Iris pigment epithelial cell (primary cell): ENCODE measurements at regions not wholly inside any gene's neighbourhood (a gene's known extent, or its start where the extent isn't known, plus 50 kb on each side); places are given as distances from the start of the nearest gene placed in this dataset.
"Not testable (repeated sequence)": the region's sequence is repeated elsewhere in the genome, so short reads cannot be mapped to it uniquely, and the experiment has no call there.

ENCODE experiments used
- DNase-seq: peaks from one replicate; pipeline ENCODE4 v3.0.0-alpha.2; 2011; ENCODE audit warnings: low read depth

DNA sequence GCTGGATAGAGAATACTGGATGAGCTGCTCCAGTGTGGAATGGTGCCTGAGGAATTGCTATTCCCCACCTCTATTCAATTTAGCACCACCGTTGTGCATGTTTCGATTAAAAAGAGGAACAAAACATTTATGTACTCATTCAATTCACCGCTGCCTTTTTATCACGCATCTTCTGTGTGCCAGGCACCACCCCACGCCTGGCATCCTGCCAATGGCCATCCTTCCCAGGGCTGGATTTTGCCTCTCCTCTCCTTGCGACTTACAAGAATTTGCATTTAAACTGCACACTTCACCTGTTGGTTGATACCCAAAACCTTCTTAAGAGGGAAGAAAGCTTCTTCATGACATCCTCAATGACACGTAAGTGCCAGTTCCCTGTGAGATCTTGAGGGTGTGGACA is 110.2 kb upstream of the DPP6 start:
- no peak for DNase-seq

DNA sequence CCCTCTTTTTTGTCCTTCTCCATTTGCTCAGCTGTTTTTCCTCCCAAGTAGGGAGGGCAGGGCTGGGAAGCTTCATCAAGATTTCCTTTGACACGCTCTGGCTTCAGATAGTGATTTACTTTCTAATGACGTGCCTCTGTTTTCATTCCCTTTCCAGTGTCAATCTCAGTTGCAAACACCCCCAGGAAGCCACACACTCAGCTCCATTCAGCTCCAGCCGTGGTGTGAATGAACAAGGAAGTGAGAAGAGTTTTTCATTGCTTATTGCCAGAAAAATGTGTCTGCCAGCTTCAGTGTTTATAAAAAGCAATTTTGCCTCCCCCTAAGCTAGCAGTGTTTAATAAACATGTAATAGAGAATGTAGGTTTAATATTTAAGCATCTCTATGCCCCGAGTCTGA is 108.7 kb upstream of the DPP6 start:
- DNase-seq: no peak

DNA sequence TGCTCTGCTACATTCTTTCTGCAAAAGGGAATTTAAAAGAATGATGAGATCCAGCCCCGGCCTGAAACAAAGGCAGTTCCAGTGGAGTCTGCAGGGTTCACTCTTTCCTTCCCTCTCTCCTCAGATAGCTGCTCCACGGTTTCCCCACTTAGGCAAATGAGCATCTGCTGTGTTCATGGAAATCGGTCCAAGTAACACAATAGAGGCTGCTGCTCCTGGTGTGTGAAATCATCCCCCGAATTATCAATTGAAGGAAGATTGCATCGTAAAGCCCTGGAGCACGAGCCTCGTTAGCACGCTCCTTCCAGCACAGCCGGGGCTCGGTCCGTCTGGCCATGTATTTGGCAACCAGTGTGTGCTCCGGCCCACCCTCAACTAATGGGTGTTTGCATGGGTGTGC is 108.3 kb upstream of the DPP6 start:
- no peak for DNase-seq

DNA sequence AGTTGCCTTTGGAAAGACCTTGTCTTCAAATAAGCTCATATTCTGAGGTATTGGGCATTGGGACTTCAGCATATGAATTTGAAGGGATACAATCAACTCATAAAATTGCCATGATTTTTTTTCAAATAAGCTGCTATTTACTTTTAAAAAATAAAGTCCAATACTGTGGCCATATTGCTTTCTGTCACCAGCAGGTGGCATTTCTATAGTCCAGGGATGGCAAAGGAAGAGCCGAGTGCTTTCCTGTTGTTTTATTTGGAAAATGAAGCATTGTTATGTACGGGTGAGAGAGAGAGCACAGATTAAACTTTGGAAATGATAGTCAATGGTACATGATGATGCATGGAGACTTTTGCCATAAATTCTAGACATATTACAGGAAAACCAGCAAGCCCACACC is 104.1 kb upstream of the DPP6 start:
- no peak for DNase-seq

DNA sequence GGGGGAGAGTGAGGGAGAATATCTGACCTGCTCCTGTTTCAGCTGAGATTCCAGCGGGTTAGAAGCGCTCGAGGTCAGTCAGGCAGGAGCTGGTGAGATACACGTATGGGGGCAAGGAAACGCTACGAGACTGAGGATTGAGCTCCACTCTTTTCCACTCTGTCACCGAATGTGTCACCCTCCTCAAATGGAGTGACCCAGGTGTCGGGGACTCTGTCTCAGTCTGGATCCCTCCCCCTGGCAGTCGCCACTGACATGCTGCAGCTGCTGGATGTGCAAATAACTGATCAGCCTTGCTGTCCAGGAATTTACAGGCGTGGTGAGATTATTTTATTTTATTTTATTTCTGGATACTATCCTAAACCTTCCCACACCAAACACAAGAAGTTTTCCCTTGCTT is 100.9 kb upstream of the DPP6 start:
- no peak for DNase-seq

DNA sequence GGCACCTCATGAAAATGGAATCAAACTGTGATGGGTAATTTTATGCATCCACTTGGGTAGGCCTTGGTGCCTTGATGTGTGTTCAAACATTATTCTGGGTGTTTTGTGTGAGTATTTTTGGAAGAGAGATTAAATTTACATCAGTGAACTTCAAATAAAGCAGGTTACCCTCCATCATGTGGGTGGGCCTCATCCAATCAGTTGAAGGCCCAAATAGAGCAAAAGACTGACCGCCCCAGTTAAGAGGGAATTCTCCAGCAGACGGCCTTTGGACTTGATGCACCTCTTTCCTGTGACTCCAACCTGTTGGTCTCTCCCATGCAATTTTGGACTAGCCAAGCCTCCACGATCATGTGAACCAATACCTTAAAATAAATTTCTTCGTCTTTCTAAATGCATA is 97.7 kb upstream of the DPP6 start:
- no peak for DNase-seq

DNA sequence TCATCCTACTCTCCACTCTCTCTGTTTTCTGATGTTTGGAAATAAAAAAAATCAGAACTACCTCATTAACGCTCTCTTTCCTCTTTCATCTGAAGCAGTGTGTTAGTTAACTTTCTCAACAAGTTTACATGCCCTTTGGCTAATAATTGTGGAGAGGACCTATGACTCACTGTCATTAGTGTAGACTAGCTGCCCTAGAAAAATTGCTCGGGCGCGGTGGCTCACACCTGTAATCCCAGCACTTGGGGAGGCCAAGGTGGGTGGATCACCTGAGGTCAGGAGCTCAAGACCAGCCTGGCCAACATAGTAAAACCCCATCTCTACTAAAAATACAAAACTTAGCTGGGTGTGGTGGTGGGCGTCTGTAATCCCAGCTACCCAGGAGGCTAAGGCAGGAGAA is 94.5 kb upstream of the DPP6 start:
- DNase-seq: not testable (repeated sequence)

DNA sequence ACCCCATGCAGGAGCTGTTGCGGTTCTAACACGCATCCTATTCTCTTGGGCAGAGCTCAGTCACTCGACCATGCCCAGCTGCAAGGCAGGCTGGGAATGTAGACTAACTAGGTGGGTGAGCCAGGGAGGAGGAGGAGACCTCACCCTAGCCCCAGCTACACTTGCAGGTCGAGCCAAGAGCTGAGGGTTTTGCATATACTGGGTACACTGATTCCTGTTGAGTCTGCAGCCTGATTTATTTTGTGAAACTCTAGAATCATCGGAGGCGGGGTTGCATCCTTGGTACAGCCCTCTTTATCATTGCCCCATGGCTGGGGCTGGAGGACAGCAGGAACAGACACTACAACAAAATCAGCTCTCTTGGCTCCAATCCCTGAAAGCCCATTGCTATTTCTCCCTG is 93.8 kb upstream of the DPP6 start:
- not testable (repeated sequence) for DNase-seq

DNA sequence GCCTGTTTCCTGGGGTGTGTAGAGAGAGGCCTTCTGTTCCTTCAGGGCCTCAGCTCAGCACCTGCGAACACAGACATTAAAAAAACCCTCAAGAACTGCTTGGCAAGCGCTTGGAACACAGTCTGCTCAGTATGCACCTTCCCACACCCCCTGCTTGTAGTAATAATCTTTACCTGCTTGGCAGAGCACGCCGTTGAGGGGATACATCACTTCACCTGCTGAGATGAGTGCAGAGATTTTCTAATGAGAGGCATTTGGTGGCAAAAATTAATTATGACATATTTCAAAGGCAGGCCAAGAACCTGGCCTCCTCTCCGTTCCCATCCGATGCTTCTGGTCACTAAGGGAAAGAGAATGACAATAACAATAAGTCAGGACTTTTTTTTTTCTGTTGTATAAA is 93.4 kb upstream of the DPP6 start:
- not testable (repeated sequence) for DNase-seq

DNA sequence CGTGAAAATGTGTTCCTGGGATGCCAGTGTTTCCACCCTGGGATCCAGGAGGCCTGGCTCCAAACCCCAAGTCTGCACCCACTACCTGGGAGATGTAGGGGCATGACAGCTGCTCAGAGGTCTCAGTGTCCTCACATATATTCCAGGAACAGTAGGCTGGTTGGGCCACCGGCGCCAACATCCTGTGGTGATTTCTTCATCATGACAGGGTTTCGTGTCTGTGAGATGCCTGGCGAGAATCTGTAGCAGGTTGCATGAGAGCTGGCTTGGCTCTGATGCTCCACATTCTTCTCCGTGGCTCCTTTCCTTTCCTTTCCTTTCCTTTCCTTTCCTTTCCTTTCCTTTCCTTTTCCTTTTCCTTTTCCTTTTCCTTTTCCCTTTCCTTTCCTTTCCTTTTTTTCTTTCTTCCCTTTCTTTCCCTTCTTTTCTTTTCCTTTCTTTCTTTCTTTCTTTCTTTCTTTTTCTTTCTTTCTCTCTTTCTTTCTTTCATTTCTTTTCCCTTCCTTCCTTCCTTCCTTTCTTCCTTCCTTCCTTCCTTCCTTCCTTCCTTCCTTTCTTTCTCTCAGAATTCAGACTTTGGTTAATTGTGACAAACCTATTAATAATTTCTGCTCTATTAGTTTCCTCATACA is 87.6 kb upstream of the DPP6 start:
- DNase-seq: not testable (repeated sequence)

DNA sequence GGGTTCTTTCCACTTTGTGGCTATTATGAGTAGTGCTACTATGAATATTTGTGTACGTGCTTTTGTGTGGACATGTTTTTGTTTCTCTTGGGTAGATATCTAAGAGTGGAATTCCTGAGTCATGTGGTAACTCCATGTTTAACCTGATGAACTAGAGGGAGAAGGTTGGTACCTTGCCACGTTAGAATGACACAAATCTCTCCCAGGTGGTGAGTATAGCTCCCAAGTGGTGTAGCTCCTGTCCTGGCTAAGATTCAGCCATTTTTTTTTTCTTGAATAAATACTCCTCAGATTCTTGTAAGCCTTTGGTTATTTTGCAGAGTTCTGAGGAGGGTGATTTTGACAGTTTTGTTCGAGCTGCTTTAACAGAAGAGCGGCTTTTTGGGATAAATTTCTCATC is 83.2 kb upstream of the DPP6 start:
- DNase-seq: not testable (repeated sequence)

DNA sequence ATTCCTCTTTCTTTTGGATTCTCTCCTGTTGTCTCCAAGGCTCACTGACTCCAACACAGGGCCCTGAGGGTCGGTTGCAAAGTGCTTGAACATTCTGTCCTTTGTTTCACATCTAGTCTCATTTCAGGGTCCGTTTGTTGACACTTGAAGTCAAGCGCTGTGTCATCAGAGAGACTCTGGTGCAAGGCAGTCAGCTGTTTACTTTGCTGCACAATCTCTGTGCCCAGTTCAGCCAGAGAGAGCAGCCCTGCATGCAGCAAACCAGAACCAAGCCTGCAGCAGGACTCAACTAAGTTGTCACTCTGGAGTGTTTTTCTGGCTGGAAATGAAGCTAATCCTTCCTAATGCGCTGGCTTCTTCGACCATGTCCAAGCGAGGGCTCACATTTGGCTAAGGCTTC is 77.6 kb upstream of the DPP6 start:
- DNase-seq: not testable (repeated sequence)

DNA sequence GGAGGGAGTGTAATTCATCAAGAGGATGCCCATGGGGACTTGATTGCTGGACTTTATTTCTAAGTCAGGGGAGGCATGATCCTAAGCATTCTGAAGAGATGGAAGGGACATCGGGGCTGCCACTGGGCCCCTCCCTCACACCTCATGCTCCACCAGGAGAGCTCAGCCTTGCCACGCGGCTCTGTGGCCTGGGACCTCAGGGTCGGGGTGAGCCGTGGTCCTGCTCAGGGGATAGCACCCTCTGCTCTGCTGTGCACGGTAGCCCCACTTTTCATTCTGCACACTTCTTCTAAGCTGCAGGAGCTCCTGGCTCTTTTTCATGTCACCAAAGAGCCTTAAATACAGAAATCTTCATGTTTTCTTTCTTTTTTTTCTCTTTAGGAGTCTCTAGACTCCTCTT is 75.5 kb upstream of the DPP6 start:
- not testable (repeated sequence) for DNase-seq

DNA sequence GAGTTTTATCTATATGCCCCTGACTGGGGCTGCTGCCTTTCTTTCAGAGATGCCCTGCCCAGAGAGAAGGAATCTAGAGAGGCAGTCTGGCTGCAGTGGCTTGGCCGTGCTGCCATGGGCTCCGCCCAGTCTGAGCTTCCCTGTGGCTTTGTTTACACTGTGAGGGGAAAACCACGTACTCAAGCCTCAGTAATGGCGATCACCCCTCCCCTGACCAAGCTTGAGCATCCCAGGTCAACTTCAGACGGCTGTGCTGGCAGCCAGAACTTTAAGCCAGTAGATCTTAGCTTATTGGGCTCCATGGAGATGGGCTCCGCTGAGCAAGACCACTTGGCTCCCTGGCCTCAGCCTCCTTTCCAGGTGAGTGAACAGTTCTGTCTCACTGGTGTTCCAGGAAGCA is 69.0 kb upstream of the DPP6 start:
- DNase-seq: not testable (repeated sequence)

DNA sequence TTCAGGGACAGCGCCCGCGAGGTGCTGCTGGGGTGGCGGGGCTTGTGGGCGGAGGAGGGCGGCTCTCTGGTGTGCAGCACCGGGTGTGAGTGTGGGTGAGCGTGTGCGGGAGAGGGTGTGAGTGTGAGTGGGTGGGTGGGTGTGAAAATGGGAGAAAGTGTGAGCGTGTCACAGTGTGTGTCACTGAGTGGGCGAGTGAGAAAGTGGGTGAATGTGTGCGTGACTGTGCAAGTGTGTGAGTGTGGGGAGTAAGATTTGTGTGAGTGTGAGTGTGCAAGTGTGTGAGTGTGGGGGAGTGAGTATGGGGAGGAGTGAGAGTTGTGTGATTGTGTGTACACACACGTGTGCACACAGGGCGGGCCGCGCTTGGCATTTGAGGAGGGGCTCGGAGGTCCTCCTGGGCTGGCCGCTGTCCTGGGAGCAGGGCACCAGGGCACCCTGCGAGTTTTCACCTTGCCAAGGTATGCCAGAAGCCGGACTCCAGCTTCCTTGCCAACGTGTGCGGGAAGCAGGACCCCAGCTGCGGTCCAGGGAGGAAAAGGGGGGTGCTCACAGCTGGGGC is 63.1 kb upstream of the DPP6 start:
- DNase-seq: not testable (repeated sequence)

DNA sequence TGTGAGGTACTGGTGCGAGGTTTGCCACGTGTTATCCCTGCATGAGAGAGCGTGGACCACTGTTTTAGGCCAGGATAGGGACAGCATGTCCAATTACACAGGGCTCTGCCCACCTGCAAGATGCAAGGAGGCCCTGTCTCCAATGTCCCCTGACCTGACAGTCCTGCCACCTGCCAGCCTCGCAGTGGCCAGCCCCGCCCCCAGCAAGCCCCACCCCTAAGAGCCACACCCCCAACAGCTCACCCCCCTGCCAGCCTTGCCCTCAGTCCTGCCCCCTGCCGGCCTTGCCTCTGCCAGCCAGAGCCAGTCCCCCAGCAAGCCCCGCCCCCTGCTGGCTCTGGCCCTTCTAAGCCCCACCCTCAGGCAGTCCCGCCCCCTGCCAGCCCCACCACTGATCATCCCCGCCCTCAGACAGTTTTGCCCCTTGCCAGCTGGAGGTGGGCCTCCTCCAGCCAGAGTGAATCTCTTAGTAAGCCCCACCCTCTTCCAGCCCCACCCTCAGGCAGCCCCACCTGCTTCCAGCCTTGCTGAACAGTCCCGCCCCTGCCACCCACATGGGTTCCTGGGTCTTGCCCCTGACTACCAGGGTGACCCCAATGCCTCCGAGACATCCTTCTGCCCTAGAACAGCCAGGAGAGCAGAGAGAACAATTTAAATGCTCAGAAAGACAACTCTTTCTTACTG is 62.3 kb upstream of the DPP6 start:
- not testable (repeated sequence) for DNase-seq

DNA sequence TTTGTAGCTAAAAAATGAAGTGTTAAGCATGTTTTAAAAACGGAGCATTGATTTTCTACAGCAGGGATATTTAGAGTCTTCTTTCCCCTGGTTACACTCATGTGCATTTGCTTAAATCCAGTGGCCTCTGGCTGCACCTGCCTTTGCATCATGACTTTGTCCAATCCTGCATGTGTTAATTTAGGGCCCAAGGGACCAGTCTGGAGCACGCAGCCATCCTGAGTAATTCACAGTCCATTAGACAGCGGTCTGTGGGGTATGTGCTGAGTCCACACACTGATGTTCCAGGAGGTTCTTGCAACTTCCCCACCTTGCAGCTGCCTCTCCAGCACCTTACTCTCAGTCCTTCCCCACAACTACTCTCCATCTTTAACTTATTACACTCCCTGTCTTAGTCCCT is 60.7 kb upstream of the DPP6 start:
- DNase-seq: not testable (repeated sequence)

DNA sequence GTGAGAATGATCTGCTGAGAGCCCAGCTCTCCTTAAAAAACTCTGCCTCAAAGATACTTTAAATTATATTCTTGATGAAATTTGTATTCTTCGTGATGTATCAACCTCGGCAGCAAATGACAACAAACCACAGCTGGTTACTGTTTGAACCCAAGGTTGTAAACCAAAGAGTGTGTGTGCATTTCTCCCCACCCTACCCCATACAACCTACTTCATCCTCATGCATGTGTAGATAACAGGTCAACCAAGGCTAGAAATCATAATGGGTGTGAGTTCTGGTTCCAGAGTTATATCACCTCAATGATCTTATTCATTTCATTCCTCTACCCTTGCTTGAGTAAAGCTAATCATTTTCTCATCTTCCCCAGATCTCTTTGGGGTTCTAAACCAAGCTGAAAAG is 58.8 kb upstream of the DPP6 start:
- DNase-seq: not testable (repeated sequence)

DNA sequence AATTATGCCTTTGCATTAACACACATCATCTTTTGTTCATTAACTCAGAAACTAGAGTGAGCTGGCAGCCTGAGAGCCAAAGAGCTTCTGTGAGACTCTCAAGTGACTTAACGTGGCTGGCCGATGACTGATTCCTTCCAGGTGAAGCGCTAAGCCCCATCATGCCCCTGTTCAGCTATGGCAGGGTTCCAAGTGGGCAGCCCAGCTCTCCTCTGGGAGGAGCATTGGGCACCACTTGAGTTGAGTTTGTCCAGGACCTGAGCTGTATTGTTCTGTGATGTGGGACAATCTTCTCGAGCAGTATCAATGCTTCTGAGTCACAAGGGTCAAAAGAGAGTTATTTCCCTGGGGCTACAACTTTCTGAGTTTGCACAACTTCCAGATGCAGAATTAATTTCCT is 53.3 kb upstream of the DPP6 start:
- not testable (repeated sequence) for DNase-seq
